ENCODE measurements at regions not wholly inside any gene's neighbourhood (a gene's known extent, or its start where the extent isn't known, plus 50 kb on each side); places are given as distances from the start of the nearest gene placed in this dataset.

DNA sequence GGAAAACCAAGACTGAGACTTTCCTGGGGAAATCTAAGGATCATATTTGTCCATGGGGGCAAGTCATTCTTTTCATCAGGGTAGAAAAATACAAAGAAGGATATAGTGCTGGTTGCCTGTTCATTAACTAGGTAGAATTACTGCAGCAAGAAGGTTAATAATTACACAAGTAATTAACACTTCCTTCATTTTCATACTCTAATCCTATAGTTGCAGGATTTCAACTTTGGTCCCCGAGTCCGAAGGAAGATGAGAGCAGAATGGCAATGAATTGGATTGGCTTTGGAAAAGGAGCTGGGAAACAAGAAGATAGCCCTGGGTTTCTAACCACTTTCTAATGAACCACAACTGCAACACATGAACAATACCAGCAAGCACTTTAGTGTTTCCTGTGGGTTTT lies 199.2 kb upstream of the ESRRG start:
- no peak for TF ChIP-seq CEBPB (IDR thresholded peaks at IDR 0.05)
- TF ChIP-seq RAD21 (IDR thresholded peaks at IDR 0.05; ENCODE audit: low read depth): no peak
- TF ChIP-seq, protein P1, sequence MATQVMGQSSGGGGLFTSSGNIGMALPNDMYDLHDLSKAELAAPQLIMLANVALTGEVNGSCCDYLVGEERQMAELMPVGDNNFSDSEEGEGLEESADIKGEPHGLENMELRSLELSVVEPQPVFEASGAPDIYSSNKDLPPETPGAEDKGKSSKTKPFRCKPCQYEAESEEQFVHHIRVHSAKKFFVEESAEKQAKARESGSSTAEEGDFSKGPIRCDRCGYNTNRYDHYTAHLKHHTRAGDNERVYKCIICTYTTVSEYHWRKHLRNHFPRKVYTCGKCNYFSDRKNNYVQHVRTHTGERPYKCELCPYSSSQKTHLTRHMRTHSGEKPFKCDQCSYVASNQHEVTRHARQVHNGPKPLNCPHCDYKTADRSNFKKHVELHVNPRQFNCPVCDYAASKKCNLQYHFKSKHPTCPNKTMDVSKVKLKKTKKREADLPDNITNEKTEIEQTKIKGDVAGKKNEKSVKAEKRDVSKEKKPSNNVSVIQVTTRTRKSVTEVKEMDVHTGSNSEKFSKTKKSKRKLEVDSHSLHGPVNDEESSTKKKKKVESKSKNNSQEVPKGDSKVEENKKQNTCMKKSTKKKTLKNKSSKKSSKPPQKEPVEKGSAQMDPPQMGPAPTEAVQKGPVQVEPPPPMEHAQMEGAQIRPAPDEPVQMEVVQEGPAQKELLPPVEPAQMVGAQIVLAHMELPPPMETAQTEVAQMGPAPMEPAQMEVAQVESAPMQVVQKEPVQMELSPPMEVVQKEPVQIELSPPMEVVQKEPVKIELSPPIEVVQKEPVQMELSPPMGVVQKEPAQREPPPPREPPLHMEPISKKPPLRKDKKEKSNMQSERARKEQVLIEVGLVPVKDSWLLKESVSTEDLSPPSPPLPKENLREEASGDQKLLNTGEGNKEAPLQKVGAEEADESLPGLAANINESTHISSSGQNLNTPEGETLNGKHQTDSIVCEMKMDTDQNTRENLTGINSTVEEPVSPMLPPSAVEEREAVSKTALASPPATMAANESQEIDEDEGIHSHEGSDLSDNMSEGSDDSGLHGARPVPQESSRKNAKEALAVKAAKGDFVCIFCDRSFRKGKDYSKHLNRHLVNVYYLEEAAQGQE (IDR thresholded peaks at IDR 0.05; ENCODE audit: low read depth): no peak
- TF ChIP-seq YY1 (IDR thresholded peaks at IDR 0.05; ENCODE audit: low read depth): no peak
- TF ChIP-seq TAF1 (IDR thresholded peaks at IDR 0.05; ENCODE audit: low read depth): no peak
- TF ChIP-seq, protein P2, sequence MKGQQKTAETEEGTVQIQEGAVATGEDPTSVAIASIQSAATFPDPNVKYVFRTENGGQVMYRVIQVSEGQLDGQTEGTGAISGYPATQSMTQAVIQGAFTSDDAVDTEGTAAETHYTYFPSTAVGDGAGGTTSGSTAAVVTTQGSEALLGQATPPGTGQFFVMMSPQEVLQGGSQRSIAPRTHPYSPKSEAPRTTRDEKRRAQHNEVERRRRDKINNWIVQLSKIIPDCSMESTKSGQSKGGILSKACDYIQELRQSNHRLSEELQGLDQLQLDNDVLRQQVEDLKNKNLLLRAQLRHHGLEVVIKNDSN (IDR thresholded peaks at IDR 0.05): no peak
- no peak for TF ChIP-seq TEAD4 (IDR thresholded peaks at IDR 0.05)
- TF ChIP-seq EP300 (IDR thresholded peaks at IDR 0.05; ENCODE audit: borderline replicate concordance): no peak
- no peak for TF ChIP-seq EGR1 (IDR thresholded peaks at IDR 0.05)
- TF ChIP-seq, protein P3, sequence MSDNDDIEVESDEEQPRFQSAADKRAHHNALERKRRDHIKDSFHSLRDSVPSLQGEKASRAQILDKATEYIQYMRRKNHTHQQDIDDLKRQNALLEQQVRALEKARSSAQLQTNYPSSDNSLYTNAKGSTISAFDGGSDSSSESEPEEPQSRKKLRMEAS (IDR thresholded peaks at IDR 0.05): no peak
- TF ChIP-seq ZBTB7A (IDR thresholded peaks at IDR 0.05; ENCODE audit: low read depth): no peak
- no peak for TF ChIP-seq CREB1 (IDR thresholded peaks at IDR 0.05; ENCODE audit: low read depth)
- no peak for TF ChIP-seq NFIC (IDR thresholded peaks at IDR 0.05)
